ENCODE measurements at regions not wholly inside any gene's neighbourhood (a gene's known extent, or its start where the extent isn't known, plus 50 kb on each side); places are given as distances from the start of the nearest gene placed in this dataset.

- Histone ChIP-seq H3K27ac (ENCODE audit: low read depth, low read length) (no peak overlapping the region), H3K36me3 (ENCODE audit: insufficient read depth, low read length) (no peaks in the 10 kb centered on the region), H3K27me3 (ENCODE audit: insufficient read depth, low read length, poor library complexity, severe bottlenecking) (no peaks in the 10 kb centered on the region), H3K9me3 (ENCODE audit: low read length) (no peaks in the 10 kb centered on the region), H3K4me3 (ENCODE audit: low read length) (no peak overlapping the region), H3K4me1 (ENCODE audit: insufficient read depth, low read length) (no peaks in the 10 kb centered on the region)
- no peak for DNase-seq
- Mint-ChIP-seq H3K27ac (no peak overlapping the region), H3K4me1 (no peaks in the 10 kb centered on the region), H3K4me3 (no peak overlapping the region), H3K27me3 (no peaks in the 10 kb centered on the region), H3K9me3 (peaks cover 0 to 36% (median 21%) of the 10 kb centered on the region in 5 donors), H3K36me3 (no peaks in the 10 kb centered on the region)
- CTCF ChIA-PET, result no interaction called here
- POLR2A ChIA-PET, result no interaction called here
Measured at GRCh38 chrX:8374041-8374825, 90.4 kb upstream of the VCX3B start.

DNA sequence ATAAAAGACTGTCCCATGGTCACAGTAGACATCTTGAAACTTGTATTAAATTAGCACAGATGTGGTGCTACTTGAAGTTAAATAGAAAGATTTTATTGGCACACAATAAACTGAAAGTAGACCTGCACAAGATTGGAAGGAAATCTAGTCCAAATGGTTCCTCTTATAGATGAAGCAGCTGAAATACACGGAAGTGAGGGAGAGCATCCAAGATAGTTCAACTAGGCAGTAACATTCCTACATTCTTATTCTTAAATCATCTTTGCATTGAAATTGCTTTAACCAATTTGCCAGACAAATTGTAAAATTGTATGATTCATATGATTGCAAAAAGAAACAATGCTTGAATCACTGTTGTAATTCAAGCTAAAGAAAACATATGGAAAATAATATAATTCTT is 87.6 kb upstream of the VCX3B start:
- CTCF ChIA-PET, result no interaction called here
- no peaks in the 10 kb centered on the region for H3K4me1 ChIP-seq (ENCODE audit: insufficient read depth, low read length)
- no peak overlapping the region for H3K4me3 ChIP-seq (ENCODE audit: low read length)
- no peaks in the 10 kb centered on the region for H3K27me3 Mint-ChIP-seq
- POLR2A ChIA-PET, result no interaction called here
- H3K9me3 ChIP-seq (ENCODE audit: low read length), result no peaks in the 10 kb centered on the region
- H3K4me3 Mint-ChIP-seq, result no peak overlapping the region
- no peaks in the 10 kb centered on the region for H3K4me1 Mint-ChIP-seq
- H3K27ac Mint-ChIP-seq, result no peak overlapping the region
- H3K9me3 Mint-ChIP-seq, result peaks cover 0 to 43% (median 22%) of the 10 kb centered on the region in 5 donors
- H3K27me3 ChIP-seq (ENCODE audit: insufficient read depth, low read length, poor library complexity, severe bottlenecking), result no peaks in the 10 kb centered on the region
- DNase-seq, result no peak
- H3K36me3 Mint-ChIP-seq, result no peaks in the 10 kb centered on the region
- H3K27ac ChIP-seq (ENCODE audit: low read depth, low read length), result no peak overlapping the region
- H3K36me3 ChIP-seq (ENCODE audit: insufficient read depth, low read length), result no peaks in the 10 kb centered on the region

DNA sequence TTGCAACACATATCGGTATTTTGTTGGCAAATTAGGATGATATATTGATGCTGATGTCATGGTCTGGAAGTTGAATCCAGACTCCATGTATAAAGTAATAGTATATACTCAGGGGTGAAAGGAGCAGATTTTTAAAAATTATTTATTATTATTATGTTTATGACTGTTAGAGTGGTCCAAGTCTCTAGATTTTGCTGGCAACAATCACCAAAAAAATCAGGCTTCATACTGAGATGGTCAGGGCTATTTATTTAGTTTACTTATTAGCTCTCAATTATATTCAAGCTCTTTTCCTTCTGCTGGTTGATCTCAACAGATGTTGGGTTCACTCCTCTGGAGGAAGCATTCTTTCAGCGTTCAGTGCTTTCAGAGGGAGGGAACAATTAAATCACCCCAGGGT is 73.9 kb upstream of the VCX3B start:
- no peaks in the 10 kb centered on the region for H3K36me3 ChIP-seq (ENCODE audit: insufficient read depth, low read length)
- H3K27ac ChIP-seq (ENCODE audit: low read depth, low read length), result no peak overlapping the region
- Mint-ChIP-seq H3K9me3 (peaks cover 0 to 20% (median 11%) of the 10 kb centered on the region in 5 donors), H3K27me3 (no peaks in the 10 kb centered on the region), H3K36me3 (peaks cover 0 to 1% (median 0%) of the 10 kb centered on the region in 3 donors), H3K4me1 (no peaks in the 10 kb centered on the region), H3K27ac (no peak overlapping the region), H3K4me3 (no peak overlapping the region)
- no peaks in the 10 kb centered on the region for H3K9me3 ChIP-seq (ENCODE audit: low read length)
- CTCF ChIA-PET, result no interaction called here
- POLR2A ChIA-PET, result no interaction called here
- no peak overlapping the region for H3K4me3 ChIP-seq (ENCODE audit: low read length)
- H3K4me1 ChIP-seq (ENCODE audit: insufficient read depth, low read length), result no peaks in the 10 kb centered on the region
- no peak for DNase-seq
- no peaks in the 10 kb centered on the region for H3K27me3 ChIP-seq (ENCODE audit: insufficient read depth, low read length, poor library complexity, severe bottlenecking)

DNA sequence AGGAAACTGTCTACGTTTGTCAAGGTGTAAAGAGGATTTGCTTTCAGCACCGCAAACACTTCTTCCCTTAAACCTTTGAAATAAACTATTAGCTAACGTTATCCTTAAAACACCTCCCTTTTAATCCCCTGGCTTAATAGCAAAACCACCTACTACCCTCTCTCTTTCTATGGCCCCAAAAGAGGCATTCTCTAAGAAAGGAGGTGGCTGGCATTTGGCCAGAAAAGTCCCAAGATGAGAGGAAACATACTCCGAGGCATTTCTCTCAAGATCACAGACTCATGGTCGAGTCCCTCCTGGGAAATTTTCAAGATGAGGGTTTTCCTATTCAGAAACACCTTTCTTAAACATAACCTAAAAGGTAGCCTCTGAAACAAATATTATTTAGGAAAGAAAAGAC is 60.6 kb upstream of the VCX3B start:
- POLR2A ChIA-PET, result no interaction called here
- H3K36me3 Mint-ChIP-seq, result no peaks in the 10 kb centered on the region
- H3K27me3 Mint-ChIP-seq, result no peaks in the 10 kb centered on the region
- CTCF ChIA-PET, result no interaction called here
- H3K27ac ChIP-seq (ENCODE audit: low read depth, low read length), result no peak overlapping the region
- DNase-seq, result no peak
- H3K4me1 ChIP-seq (ENCODE audit: insufficient read depth, low read length), result no peaks in the 10 kb centered on the region
- H3K4me3 Mint-ChIP-seq, result no peak overlapping the region
- H3K27ac Mint-ChIP-seq, result no peak overlapping the region
- no peak overlapping the region for H3K4me3 ChIP-seq (ENCODE audit: low read length)
- H3K9me3 Mint-ChIP-seq, result peaks cover 4 to 17% (median 12%) of the 10 kb centered on the region in 5 donors
- no peaks in the 10 kb centered on the region for H3K4me1 Mint-ChIP-seq
- H3K27me3 ChIP-seq (ENCODE audit: insufficient read depth, low read length, poor library complexity, severe bottlenecking), result no peaks in the 10 kb centered on the region
- H3K9me3 ChIP-seq (ENCODE audit: low read length), result no peaks in the 10 kb centered on the region
- H3K36me3 ChIP-seq (ENCODE audit: insufficient read depth, low read length), result no peaks in the 10 kb centered on the region

GRCh38 chrX:8404471-8404870 is 60.2 kb upstream of the VCX3B start:
- CTCF ChIA-PET, result no interaction called here

DNA sequence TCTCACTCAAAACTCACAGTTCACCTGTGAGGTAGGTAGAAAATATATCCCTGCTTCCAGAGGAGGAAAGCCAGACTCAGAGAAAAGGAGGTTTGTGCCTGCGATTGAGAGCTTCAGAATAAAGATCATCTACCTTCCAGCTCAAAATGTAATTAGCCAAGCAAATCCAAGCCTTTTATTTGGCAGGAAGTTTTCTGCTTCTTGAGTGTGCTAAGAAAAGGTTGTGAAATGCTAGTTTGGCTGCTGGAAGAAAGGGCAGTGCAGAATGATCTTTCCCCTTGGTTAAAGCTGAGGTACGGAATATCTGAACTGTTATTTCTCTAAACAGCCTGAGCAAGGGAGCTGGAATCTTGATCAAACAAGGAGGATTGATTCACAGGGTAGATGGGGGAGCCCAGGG is 59.7 kb upstream of the VCX3B start:
- ChIA-PET POLR2A (no interaction called here), CTCF (no interaction called here)
- Mint-ChIP-seq H3K27me3 (no peaks in the 10 kb centered on the region), H3K4me1 (no peaks in the 10 kb centered on the region), H3K9me3 (peaks cover 4 to 14% (median 13%) of the 10 kb centered on the region in 5 donors), H3K27ac (no peak overlapping the region), H3K36me3 (no peaks in the 10 kb centered on the region), H3K4me3 (no peak overlapping the region)
- Histone ChIP-seq H3K27ac (ENCODE audit: low read depth, low read length) (no peak overlapping the region), H3K9me3 (ENCODE audit: low read length) (no peaks in the 10 kb centered on the region), H3K36me3 (ENCODE audit: insufficient read depth, low read length) (no peaks in the 10 kb centered on the region), H3K4me3 (ENCODE audit: low read length) (no peak overlapping the region), H3K4me1 (ENCODE audit: insufficient read depth, low read length) (no peaks in the 10 kb centered on the region), H3K27me3 (ENCODE audit: insufficient read depth, low read length, poor library complexity, severe bottlenecking) (no peaks in the 10 kb centered on the region)
- no peak for DNase-seq

More at GRCh38 chrX:8404471-8404870, 60.2 kb upstream of the VCX3B start:
- Histone ChIP-seq H3K4me3 (ENCODE audit: low read length) (no peak overlapping the region), H3K9me3 (ENCODE audit: low read length) (no peaks in the 10 kb centered on the region), H3K27ac (ENCODE audit: low read depth, low read length) (no peak overlapping the region), H3K4me1 (ENCODE audit: insufficient read depth, low read length) (no peaks in the 10 kb centered on the region), H3K36me3 (ENCODE audit: insufficient read depth, low read length) (no peaks in the 10 kb centered on the region), H3K27me3 (ENCODE audit: insufficient read depth, low read length, poor library complexity, severe bottlenecking) (no peaks in the 10 kb centered on the region)
- POLR2A ChIA-PET, result no interaction called here
- no peak overlapping the region for H3K4me3 Mint-ChIP-seq
- H3K36me3 Mint-ChIP-seq, result no peaks in the 10 kb centered on the region
- peaks cover 4 to 13% (median 10%) of the 10 kb centered on the region in 5 donors for H3K9me3 Mint-ChIP-seq
- no peak overlapping the region for H3K27ac Mint-ChIP-seq
- no peak for DNase-seq
- no peaks in the 10 kb centered on the region for H3K27me3 Mint-ChIP-seq
- H3K4me1 Mint-ChIP-seq, result no peaks in the 10 kb centered on the region

GRCh38 chrX:8405631-8406030 is 59.0 kb upstream of the VCX3B start:
- Mint-ChIP-seq H3K4me3 (no peak overlapping the region), H3K27ac (no peak overlapping the region), H3K27me3 (no peaks in the 10 kb centered on the region), H3K9me3 (peaks cover 4 to 15% (median 7%) of the 10 kb centered on the region in 5 donors), H3K36me3 (no peaks in the 10 kb centered on the region), H3K4me1 (no peaks in the 10 kb centered on the region)
- DNase-seq, result no peak
- CTCF ChIA-PET, result no interaction called here
- Histone ChIP-seq H3K4me3 (ENCODE audit: low read length) (no peak overlapping the region), H3K27ac (ENCODE audit: low read depth, low read length) (no peak overlapping the region), H3K4me1 (ENCODE audit: insufficient read depth, low read length) (no peaks in the 10 kb centered on the region), H3K36me3 (ENCODE audit: insufficient read depth, low read length) (no peaks in the 10 kb centered on the region), H3K27me3 (ENCODE audit: insufficient read depth, low read length, poor library complexity, severe bottlenecking) (no peaks in the 10 kb centered on the region), H3K9me3 (ENCODE audit: low read length) (no peaks in the 10 kb centered on the region)
- POLR2A ChIA-PET, result no interaction called here

- Mint-ChIP-seq H3K27me3 (peaks cover 0 to 3% of the 10 kb centered on the region in 2 donors), H3K27ac (no peak overlapping the region), H3K9me3 (peaks cover 0 to 21% (median 6%) of the 10 kb centered on the region in 5 donors), H3K36me3 (peaks cover 0 to 1% (median 0%) of the 10 kb centered on the region in 3 donors), H3K4me1 (no peaks in the 10 kb centered on the region), H3K4me3 (no peak overlapping the region)
- Histone ChIP-seq H3K27ac (ENCODE audit: low read depth, low read length) (no peak overlapping the region), H3K27me3 (ENCODE audit: insufficient read depth, low read length, poor library complexity, severe bottlenecking) (no peaks in the 10 kb centered on the region), H3K4me1 (ENCODE audit: insufficient read depth, low read length) (no peaks in the 10 kb centered on the region), H3K4me3 (ENCODE audit: low read length) (no peak overlapping the region), H3K36me3 (ENCODE audit: insufficient read depth, low read length) (no peaks in the 10 kb centered on the region), H3K9me3 (ENCODE audit: low read length) (no peaks in the 10 kb centered on the region)
- no peak for DNase-seq
- POLR2A ChIA-PET, result no interaction called here
- CTCF ChIA-PET, result no interaction called here
Measured at GRCh38 chrX:8413279-8413678, 51.4 kb upstream of the VCX3B start.

All from CD8-positive, alpha-beta memory T cell (primary cell).